SK-N-SH treated with all-trans-retinoic acid at 6 μM for 48 hours (cell line): ENCODE measurements at regions not wholly inside any gene's neighbourhood (a gene's known extent, or its start where the extent isn't known, plus 50 kb on each side); places are given as distances from the start of the nearest gene placed in this dataset.
A peak's percentile ranks its signal among the peaks of the same experiment; 100 is the strongest.

Experiments
- ATAC-seq: fragments of 200-7000 bp; cut with Tn5 transposase; 3 replicates; pipeline ENCODE4 v1.9.1; 2020; ENCODE audit warnings: mild to moderate bottlenecking, moderate library complexity
- ARNTL ChIP-seq: fragments of 450-650 bp; formaldehyde crosslinking; IDR thresholded peaks from 2 replicates; pipeline ENCODE4 v1.5.0; 2020; ENCODE audit warnings: low read depth, mild to moderate bottlenecking, moderate library complexity, borderline replicate concordance
- BACH2 ChIP-seq: fragments of 250-450 bp; sonication (Bioruptor Pico); IDR thresholded peaks from 2 replicates; pipeline ENCODE4 v1.9.0; 2021; ENCODE audit warnings: mild to moderate bottlenecking, borderline replicate concordance
- ESRRG ChIP-seq: fragments of 250-450 bp; sonication (Bioruptor Pico); IDR thresholded peaks from 2 replicates; pipeline ENCODE4 v1.6.1; 2021; ENCODE audit warnings: mild to moderate bottlenecking
- ISL1 ChIP-seq: fragments of 250-450 bp; sonication (Bioruptor Pico); IDR thresholded peaks from 2 replicates; pipeline ENCODE4 v2.1.2; 2022; ENCODE audit warnings: mild to moderate bottlenecking, moderate library complexity
- OSR1 ChIP-seq: fragments of 250-450 bp; sonication (Bioruptor Pico); IDR thresholded peaks from 2 replicates; pipeline ENCODE4 v1.8.0; 2022; ENCODE audit warnings: moderate library complexity, mild to moderate bottlenecking, inconsistent platforms
- POU6F1 ChIP-seq: fragments of 250-450 bp; sonication (Bioruptor Pico); IDR thresholded peaks from 2 replicates; pipeline ENCODE4 v1.8.0; 2021; ENCODE audit warnings: low read depth, mild to moderate bottlenecking, moderate library complexity, borderline replicate concordance
- PPARA ChIP-seq: fragments of 250-450 bp; sonication (Bioruptor Pico); IDR thresholded peaks from 2 replicates; pipeline ENCODE4 v1.5.0; 2020; ENCODE audit warnings: mild to moderate bottlenecking, borderline replicate concordance
- SNAI2 ChIP-seq: fragments of 250-450 bp; sonication (Bioruptor Pico); IDR thresholded peaks from 2 replicates; pipeline ENCODE4 v1.5.0; 2020; ENCODE audit warnings: mild to moderate bottlenecking, moderate library complexity
- TOX ChIP-seq: fragments of 250-450 bp; sonication (Bioruptor Pico); IDR thresholded peaks from 2 replicates; pipeline ENCODE4 v1.8.0; 2021; ENCODE audit warnings: mild to moderate bottlenecking, moderate library complexity, borderline replicate concordance
- ZC3H10 ChIP-seq: fragments of 250-450 bp; sonication (Bioruptor Pico); IDR thresholded peaks from 2 replicates; pipeline ENCODE4 v1.5.1; 2021; ENCODE audit warnings: mild to moderate bottlenecking, moderate library complexity
- ZFP3 ChIP-seq: fragments of 250-450 bp; sonication (Bioruptor Pico); IDR thresholded peaks from 2 replicates; pipeline ENCODE4 v1.5.0; 2020; ENCODE audit warnings: mild to moderate bottlenecking, moderate library complexity
- ZFP30 ChIP-seq: fragments of 450-650 bp; formaldehyde crosslinking; IDR thresholded peaks from 2 replicates; pipeline ENCODE4 v1.5.0; 2022; ENCODE audit warnings: mild to moderate bottlenecking, moderate library complexity
- ZNF565 ChIP-seq: fragments of 450-650 bp; formaldehyde crosslinking; conservative IDR thresholded peaks from 2 replicates; pipeline ENCODE4 v1.5.0; 2020; ENCODE audit warnings: low read depth, mild to moderate bottlenecking, moderate library complexity
- ZNF70 ChIP-seq: fragments of 450-650 bp; formaldehyde crosslinking; IDR thresholded peaks from 2 replicates; pipeline ENCODE4 v1.5.0; 2020; ENCODE audit warnings: mild to moderate bottlenecking, moderate library complexity
- ZNF8 ChIP-seq: fragments of 450-650 bp; formaldehyde crosslinking; IDR thresholded peaks from 2 replicates; pipeline ENCODE4 v1.5.0; 2020; ENCODE audit warnings: mild to moderate bottlenecking, moderate library complexity
- TF ChIP-seq, protein P1 (sequence below): fragments of 250-450 bp; sonication (Bioruptor Pico); IDR thresholded peaks from 2 replicates; pipeline ENCODE4 v1.5.1; 2020; ENCODE audit warnings: low read depth, mild to moderate bottlenecking, moderate library complexity
- TF ChIP-seq, protein P2 (sequence below): fragments of 250-450 bp; sonication (Bioruptor Pico); IDR thresholded peaks from 2 replicates; pipeline ENCODE4 v1.5.1; 2021; ENCODE audit warnings: mild to moderate bottlenecking, moderate library complexity
- TF ChIP-seq, protein P3 (sequence below): fragments of 250-450 bp; sonication (Bioruptor Pico); IDR thresholded peaks from 2 replicates; pipeline ENCODE4 v1.5.0; 2020; ENCODE audit warnings: mild to moderate bottlenecking, moderate library complexity

- TF ChIP-seq ESRRG (CRISPR knock-in tag) (no peak), ARNTL (no peak), SNAI2 (CRISPR knock-in tag) (no peak), ISL1 (CRISPR knock-in tag) (0 out of 2 replicates have a peak, but pooled peaks have one; percentile 19)
- TF ChIP-seq, protein P1, sequence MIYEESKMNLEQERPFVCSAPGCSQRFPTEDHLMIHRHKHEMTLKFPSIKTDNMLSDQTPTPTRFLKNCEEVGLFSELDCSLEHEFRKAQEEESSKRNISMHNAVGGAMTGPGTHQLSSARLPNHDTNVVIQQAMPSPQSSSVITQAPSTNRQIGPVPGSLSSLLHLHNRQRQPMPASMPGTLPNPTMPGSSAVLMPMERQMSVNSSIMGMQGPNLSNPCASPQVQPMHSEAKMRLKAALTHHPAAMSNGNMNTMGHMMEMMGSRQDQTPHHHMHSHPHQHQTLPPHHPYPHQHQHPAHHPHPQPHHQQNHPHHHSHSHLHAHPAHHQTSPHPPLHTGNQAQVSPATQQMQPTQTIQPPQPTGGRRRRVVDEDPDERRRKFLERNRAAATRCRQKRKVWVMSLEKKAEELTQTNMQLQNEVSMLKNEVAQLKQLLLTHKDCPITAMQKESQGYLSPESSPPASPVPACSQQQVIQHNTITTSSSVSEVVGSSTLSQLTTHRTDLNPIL: no peak
- ATAC-seq: peak; percentile 83
Observed at GRCh38 chr15:70596354-70597055, 166.9 kb downstream of the UACA start.

DNA sequence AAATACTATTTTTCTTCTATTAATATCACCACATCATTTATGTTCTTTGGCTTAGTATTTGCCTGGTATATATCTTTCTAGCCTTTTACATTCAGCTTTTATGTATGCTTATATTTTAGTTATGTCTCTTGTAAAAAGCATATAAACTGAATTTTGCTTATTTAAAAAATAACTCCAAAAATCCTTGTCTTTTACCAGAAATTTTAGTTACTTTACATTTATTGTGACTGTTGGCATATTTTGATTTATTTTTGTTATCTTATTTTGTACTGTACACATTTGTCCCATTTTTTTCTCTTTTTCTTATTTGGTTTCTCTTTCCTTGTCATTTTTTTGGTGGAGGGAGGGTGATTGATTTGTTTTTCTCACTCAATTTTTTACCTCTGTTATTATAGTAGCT is 169.6 kb downstream of the UACA start:
- ATAC-seq: no peak

GRCh38 chr15:70589728-70590127 is 173.6 kb downstream of the UACA start:
- no peak for ATAC-seq
- no peak for TF ChIP-seq ZFP3 (CRISPR knock-in tag)
- TF ChIP-seq BACH2 (CRISPR knock-in tag): no peak
- TF ChIP-seq ESRRG (CRISPR knock-in tag): no peak
- TF ChIP-seq, protein P1: no peak
- no peak for TF ChIP-seq ZNF70
- TF ChIP-seq TOX (CRISPR knock-in tag): no peak
- TF ChIP-seq POU6F1: no peak
- no peak for TF ChIP-seq PPARA (CRISPR knock-in tag)
- TF ChIP-seq, protein P2, sequence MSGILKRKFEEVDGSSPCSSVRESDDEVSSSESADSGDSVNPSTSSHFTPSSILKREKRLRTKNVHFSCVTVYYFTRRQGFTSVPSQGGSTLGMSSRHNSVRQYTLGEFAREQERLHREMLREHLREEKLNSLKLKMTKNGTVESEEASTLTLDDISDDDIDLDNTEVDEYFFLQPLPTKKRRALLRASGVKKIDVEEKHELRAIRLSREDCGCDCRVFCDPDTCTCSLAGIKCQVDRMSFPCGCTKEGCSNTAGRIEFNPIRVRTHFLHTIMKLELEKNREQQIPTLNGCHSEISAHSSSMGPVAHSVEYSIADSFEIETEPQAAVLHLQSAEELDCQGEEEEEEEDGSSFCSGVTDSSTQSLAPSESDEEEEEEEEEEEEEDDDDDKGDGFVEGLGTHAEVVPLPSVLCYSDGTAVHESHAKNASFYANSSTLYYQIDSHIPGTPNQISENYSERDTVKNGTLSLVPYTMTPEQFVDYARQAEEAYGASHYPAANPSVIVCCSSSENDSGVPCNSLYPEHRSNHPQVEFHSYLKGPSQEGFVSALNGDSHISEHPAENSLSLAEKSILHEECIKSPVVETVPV (CRISPR knock-in tag): no peak
- no peak for TF ChIP-seq ZNF8 (CRISPR knock-in tag)
- TF ChIP-seq OSR1 (CRISPR knock-in tag): no peak
- no peak for TF ChIP-seq ZC3H10 (CRISPR knock-in tag)
- TF ChIP-seq, protein P3, sequence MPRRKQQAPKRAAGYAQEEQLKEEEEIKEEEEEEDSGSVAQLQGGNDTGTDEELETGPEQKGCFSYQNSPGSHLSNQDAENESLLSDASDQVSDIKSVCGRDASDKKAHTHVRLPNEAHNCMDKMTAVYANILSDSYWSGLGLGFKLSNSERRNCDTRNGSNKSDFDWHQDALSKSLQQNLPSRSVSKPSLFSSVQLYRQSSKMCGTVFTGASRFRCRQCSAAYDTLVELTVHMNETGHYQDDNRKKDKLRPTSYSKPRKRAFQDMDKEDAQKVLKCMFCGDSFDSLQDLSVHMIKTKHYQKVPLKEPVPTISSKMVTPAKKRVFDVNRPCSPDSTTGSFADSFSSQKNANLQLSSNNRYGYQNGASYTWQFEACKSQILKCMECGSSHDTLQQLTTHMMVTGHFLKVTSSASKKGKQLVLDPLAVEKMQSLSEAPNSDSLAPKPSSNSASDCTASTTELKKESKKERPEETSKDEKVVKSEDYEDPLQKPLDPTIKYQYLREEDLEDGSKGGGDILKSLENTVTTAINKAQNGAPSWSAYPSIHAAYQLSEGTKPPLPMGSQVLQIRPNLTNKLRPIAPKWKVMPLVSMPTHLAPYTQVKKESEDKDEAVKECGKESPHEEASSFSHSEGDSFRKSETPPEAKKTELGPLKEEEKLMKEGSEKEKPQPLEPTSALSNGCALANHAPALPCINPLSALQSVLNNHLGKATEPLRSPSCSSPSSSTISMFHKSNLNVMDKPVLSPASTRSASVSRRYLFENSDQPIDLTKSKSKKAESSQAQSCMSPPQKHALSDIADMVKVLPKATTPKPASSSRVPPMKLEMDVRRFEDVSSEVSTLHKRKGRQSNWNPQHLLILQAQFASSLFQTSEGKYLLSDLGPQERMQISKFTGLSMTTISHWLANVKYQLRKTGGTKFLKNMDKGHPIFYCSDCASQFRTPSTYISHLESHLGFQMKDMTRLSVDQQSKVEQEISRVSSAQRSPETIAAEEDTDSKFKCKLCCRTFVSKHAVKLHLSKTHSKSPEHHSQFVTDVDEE (CRISPR knock-in tag): no peak

More for the DNA sequence above, 169.6 kb downstream of the UACA start:
- no peak for TF ChIP-seq TOX (CRISPR knock-in tag)
- no peak for TF ChIP-seq ESRRG (CRISPR knock-in tag)
- TF ChIP-seq ZFP3 (CRISPR knock-in tag): no peak
- no peak for TF ChIP-seq OSR1 (CRISPR knock-in tag)
- TF ChIP-seq, protein P2 (CRISPR knock-in tag): no peak

DNA sequence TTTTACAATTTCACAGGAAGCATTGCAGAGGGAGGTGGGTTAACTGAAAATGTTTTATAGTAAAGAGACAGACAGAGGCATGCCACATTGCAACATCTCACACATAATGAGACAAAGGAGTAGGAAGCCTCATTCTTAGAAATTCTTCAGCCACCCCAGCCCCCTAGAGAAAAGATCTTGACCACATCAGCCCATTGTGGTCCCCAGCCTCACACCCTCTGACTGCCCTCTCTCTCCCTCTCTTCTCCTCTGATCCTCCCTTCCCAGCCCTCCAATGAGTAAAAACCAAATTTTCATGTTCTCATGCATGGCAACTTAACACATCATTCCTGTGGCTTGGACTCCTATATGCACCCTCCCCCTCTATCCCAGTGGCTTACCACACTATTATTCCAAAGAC is 174.1 kb downstream of the UACA start:
- no peak for ATAC-seq
- no peak for TF ChIP-seq ZNF8 (CRISPR knock-in tag)
- TF ChIP-seq PPARA (CRISPR knock-in tag): no peak
- no peak for TF ChIP-seq ZFP30 (CRISPR knock-in tag)
- TF ChIP-seq ZC3H10 (CRISPR knock-in tag): no peak
- no peak for TF ChIP-seq TOX (CRISPR knock-in tag)
- TF ChIP-seq SNAI2 (CRISPR knock-in tag): no peak
- TF ChIP-seq ISL1 (CRISPR knock-in tag): no peak
- TF ChIP-seq ARNTL: no peak
- TF ChIP-seq ZNF70: no peak
- TF ChIP-seq ZNF565 (CRISPR knock-in tag): no peak
- TF ChIP-seq, protein P3 (CRISPR knock-in tag): no peak
- no peak for TF ChIP-seq BACH2 (CRISPR knock-in tag)
